Heart left ventricle (tissue), 13 donors: ENCODE measurements at regions not wholly inside any gene's neighbourhood (a gene's known extent, or its start where the extent isn't known, plus 50 kb on each side); places are given as distances from the start of the nearest gene placed in this dataset.

Experiments used
- CTCF ChIP-seq, 12 donors: fragments of 200-600 bp; sonication (generic) in 4 of 12; IDR thresholded peaks; one replicate each; pipeline versions ENCODE4 v1.5.0 to v1.8.0; 2018 to 2022; ENCODE audit warnings: antibody characterized with exemption in 12 of 12, mild to moderate bottlenecking in 5 of 12
- POLR2A ChIP-seq, 2 donors: fragments of 450-650 bp; IDR thresholded peaks; one replicate each; pipeline ENCODE4 v1.6.1; 2017; ENCODE audit warnings: antibody characterized with exemption in 2 of 2, mild to moderate bottlenecking in 2 of 2, moderate library complexity in 2 of 2
- donor health status: ischemic (EF 13 %, LVEDD 7.1; RV severe dilation, severe dysfunction).
- donor health status: DM: no; HTN: yes; CAD: no.
- donor health status: DM: no; HTN: no; CAD: no.
- donor health status: ischemic (EF 25% LVEDD 6.9; RV normal size, moderate dysfunction).
- donor health status: ischemic (EF 25% LVEDD 5.7; RV mildly dilated, moderate dysfunction).
- donor health status: ischemic (EF 35%, LVEDD 5.7; RV mildly dilated, moderate dysfunction).
- donor health status: nonischemic (EF 11% LVEDD 7.7; RV severe dilation, severe dysfunction).
- donor health status: DM: yes; HTN: yes; CAD: no.
- donor health status: PGD.
- donor health status: ischemic (EF 29% LVEDD 5.4; RV normal size, mild dysfunction).
- donor health status: nonischemic (EF 23%, LVEDD 6.1; RV moderate dilation, normal function).

GRCh38 chr17:83145831-83146230, 66.4 kb downstream of the METRNL start:
- TF ChIP-seq POLR2A (IDR thresholded peaks at IDR 0.05) (no peak), CTCF (IDR thresholded peaks at IDR 0.05) (no peak)
